ENCODE measurements at regions not wholly inside any gene's neighbourhood (a gene's known extent, or its start where the extent isn't known, plus 50 kb on each side); places are given as distances from the start of the nearest gene placed in this dataset.

DNA sequence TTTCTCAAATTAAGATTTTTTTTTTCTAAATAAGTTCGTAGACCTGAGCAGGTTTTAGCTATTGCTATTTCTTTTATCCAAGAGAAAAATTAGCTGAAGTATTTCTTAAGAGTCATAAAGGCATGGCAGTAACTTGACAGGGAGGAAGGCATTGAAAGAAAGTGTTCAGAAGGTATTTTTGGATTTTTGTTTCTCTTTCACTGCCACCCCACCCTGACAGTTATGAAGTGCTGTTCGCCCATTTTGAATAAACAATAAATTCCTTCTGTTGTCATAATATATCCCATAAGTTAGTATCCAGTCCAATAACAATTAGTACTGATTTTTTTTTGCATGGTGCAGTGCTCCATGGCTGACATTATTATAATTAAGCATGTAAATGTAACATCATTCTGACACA, 363.0 kb downstream of the NR2F2 start:
- no peak for TF ChIP-seq EZH2 (IDR thresholded peaks at IDR 0.05; ENCODE audit: borderline replicate concordance, low read depth, low read length, severe bottlenecking)
- no peak for TF ChIP-seq CTCF (IDR thresholded peaks at IDR 0.05; ENCODE audit: borderline replicate concordance, extremely low read depth, low read length, poor library complexity, severe bottlenecking)
